Subcutaneous abdominal adipose tissue (tissue), 5 donors: ENCODE measurements at regions not wholly inside any gene's neighbourhood (a gene's known extent, or its start where the extent isn't known, plus 50 kb on each side); places are given as distances from the start of the nearest gene placed in this dataset.

Source experiments
- H3K27ac ChIP-seq: one replicate; pipeline ENCODE4 v1.7.0; 2013; ENCODE audit warnings: low read depth, mild to moderate bottlenecking, inconsistent platforms, low read length, moderate library complexity
- H3K27me3 ChIP-seq, 5 donors: one replicate each; pipeline ENCODE4 v1.7.0; 2013; ENCODE audit warnings: low read length in 5 of 5, inconsistent platforms in 1 of 5; ENCODE audit not compliant: control insufficient read depth in 5 of 5, insufficient read depth in 4 of 5
- H3K36me3 ChIP-seq, 5 donors: one replicate each; pipeline ENCODE4 v1.7.0; 2013; ENCODE audit warnings: low read length in 5 of 5; ENCODE audit not compliant: control insufficient read depth in 5 of 5, insufficient read depth in 5 of 5
- H3K4me1 ChIP-seq, 5 donors: one replicate each; pipeline ENCODE4 v1.7.0; 2013; ENCODE audit warnings: low read length in 5 of 5, mild to moderate bottlenecking in 3 of 5, moderate library complexity in 1 of 5; ENCODE audit not compliant: control insufficient read depth in 5 of 5, insufficient read depth in 5 of 5
- H3K4me3 ChIP-seq, 5 donors: one replicate each; pipeline ENCODE4 v1.7.0; 2013; ENCODE audit warnings: low read length in 5 of 5, low read depth in 1 of 5
- H3K9ac ChIP-seq, 5 donors: one replicate each; pipeline ENCODE4 v1.7.0; 2013; ENCODE audit warnings: low read length in 5 of 5, mild to moderate bottlenecking in 4 of 5, moderate library complexity in 3 of 5
- H3K9me3 ChIP-seq, 5 donors: one replicate each; pipeline ENCODE4 v1.7.0; 2013; ENCODE audit warnings: low read length in 5 of 5; ENCODE audit not compliant: control insufficient read depth in 5 of 5
- donor health status: healthy.
- donor health status: healthy.
- donor health status: healthy.
- donor health status: healthy.
- donor health status: healthy.

DNA sequence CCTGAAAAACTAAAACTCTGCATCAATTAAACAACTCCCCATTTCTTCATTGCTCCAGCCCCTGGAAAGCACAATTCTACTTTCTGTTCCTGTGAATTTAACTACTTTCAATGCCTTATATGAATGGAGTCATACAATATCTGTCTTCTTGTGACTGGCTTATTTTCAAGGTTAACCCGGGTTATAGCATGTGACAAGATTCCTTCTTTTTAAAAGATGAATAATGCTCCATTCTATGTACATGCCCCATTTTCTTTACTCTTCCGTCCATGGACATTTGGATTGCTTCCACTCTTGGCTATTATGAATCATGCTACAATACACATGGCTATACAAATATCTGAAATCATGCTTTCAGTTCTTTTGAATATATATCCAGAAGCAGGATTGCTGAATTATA lies 334.9 kb upstream of the ID4 start:
- no peaks in the 10 kb centered on the region for H3K27me3 ChIP-seq
- H3K9ac ChIP-seq: no peak overlapping the region

GRCh38 chr6:19515939-19516338 lies 321.2 kb upstream of the ID4 start:
- peaks cover 6 to 20% (median 14%) of the 10 kb centered on the region in 5 donors for H3K9me3 ChIP-seq
- H3K27me3 ChIP-seq: no peaks in the 10 kb centered on the region
- no peak overlapping the region for H3K27ac ChIP-seq
- H3K9ac ChIP-seq: no peak overlapping the region
- H3K36me3 ChIP-seq: no peaks in the 10 kb centered on the region
- H3K4me3 ChIP-seq: no peak overlapping the region
- H3K4me1 ChIP-seq: no peaks in the 10 kb centered on the region

More for the DNA sequence above, 334.9 kb upstream of the ID4 start:
- Histone ChIP-seq H3K4me3 (no peak overlapping the region), H3K4me1 (no peaks in the 10 kb centered on the region), H3K9me3 (peaks cover 0 to 20% (median 11%) of the 10 kb centered on the region in 5 donors), H3K27ac (no peak overlapping the region), H3K36me3 (no peaks in the 10 kb centered on the region)

DNA sequence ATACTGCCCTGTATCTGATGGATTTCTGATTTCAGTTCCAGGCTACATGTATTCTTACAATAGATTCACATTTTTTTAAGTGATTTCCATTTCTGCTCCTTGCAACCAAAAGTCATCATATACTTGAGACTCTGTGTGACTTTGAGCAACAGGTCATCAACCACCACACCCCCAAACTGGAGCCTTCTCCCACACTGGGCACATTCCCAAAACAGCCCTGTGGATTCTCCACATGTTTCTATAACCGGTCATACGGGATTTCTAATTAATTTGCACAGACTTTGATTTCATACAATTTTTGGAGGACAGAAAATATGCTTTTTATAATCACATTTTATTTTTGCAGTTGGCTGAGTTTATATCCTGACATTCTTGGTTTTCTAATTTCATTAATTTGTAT lies 317.2 kb upstream of the ID4 start:
- Histone ChIP-seq H3K36me3 (no peaks in the 10 kb centered on the region), H3K27ac (no peak overlapping the region), H3K9me3 (peaks cover 0 to 10% (median 4%) of the 10 kb centered on the region in 5 donors), H3K9ac (no peak overlapping the region), H3K27me3 (no peaks in the 10 kb centered on the region), H3K4me3 (no peak overlapping the region), H3K4me1 (peaks cover 0 to 9% (median 0%) of the 10 kb centered on the region in 5 donors)

- Histone ChIP-seq H3K4me3 (no peak overlapping the region), H3K9me3 (no peaks in the 10 kb centered on the region), H3K27ac (no peak overlapping the region), H3K27me3 (no peaks in the 10 kb centered on the region), H3K36me3 (no peaks in the 10 kb centered on the region), H3K4me1 (peaks cover 0 to 21% (median 0%) of the 10 kb centered on the region in 5 donors), H3K9ac (no peak overlapping the region)
Observed at GRCh38 chr6:19524366-19525186, 312.6 kb upstream of the ID4 start.

DNA sequence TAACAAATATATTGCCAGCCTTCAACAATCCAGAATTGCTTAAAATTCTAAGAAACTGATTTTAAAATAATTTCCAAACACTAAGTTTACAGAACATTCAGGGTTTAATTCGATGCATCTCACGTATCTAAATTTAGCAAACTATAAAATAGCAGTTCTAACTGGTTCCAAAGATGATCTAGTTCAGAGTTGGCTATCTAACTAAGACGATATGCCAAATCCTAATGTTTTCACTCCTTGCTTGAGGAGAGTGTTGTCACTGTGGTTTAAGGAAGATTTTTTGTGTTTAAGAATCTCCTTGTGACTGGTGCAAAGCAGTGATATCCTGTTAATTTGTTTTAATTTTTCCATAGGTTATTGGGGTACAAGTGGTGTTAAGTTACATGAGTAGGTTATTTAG lies 311.5 kb upstream of the ID4 start:
- H3K4me3 ChIP-seq: no peak overlapping the region
- H3K4me1 ChIP-seq: peaks cover 0 to 21% (median 0%) of the 10 kb centered on the region in 5 donors
- no peaks in the 10 kb centered on the region for H3K27me3 ChIP-seq
- H3K36me3 ChIP-seq: no peaks in the 10 kb centered on the region
- H3K9me3 ChIP-seq: no peaks in the 10 kb centered on the region
- H3K9ac ChIP-seq: no peak overlapping the region
- no peak overlapping the region for H3K27ac ChIP-seq

- Histone ChIP-seq H3K9me3 (peaks cover 0 to 2% (median 0%) of the 10 kb centered on the region in 5 donors), H3K36me3 (no peaks in the 10 kb centered on the region), H3K27ac (no peak overlapping the region), H3K4me3 (no peak overlapping the region), H3K9ac (no peak overlapping the region), H3K27me3 (no peaks in the 10 kb centered on the region), H3K4me1 (peaks cover 0 to 14% (median 0%) of the 10 kb centered on the region in 5 donors)
Observed at GRCh38 chr6:19530188-19530587, 307.0 kb upstream of the ID4 start.

DNA sequence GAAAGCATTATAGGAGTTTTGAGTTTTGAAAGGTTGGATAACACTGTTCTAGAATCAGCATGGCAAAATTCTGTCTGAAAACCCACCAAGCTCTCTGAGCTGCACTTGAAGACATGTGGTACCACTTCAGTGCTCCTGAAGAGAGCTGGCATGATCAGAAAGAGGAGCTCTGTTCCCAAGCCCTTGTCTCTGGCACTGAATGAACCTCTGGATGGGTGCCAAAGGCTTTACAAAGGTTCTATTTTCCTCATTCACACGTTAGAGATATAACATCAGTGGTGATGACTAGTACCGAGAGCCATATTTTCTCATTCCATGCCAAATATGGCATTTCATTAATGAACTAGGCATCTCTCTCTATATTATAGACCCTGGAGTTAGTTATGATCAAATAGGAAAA lies 301.8 kb upstream of the ID4 start:
- H3K27ac ChIP-seq: no peak overlapping the region
- H3K9me3 ChIP-seq: peaks cover 0 to 2% (median 0%) of the 10 kb centered on the region in 5 donors
- no peaks in the 10 kb centered on the region for H3K4me1 ChIP-seq
- H3K9ac ChIP-seq: no peak overlapping the region
- H3K36me3 ChIP-seq: no peaks in the 10 kb centered on the region
- no peak overlapping the region for H3K4me3 ChIP-seq
- no peaks in the 10 kb centered on the region for H3K27me3 ChIP-seq

GRCh38 chr6:19536838-19537237 lies 300.3 kb upstream of the ID4 start:
- H3K27me3 ChIP-seq: no peaks in the 10 kb centered on the region
- H3K27ac ChIP-seq: no peak overlapping the region
- H3K4me1 ChIP-seq: no peaks in the 10 kb centered on the region
- no peak overlapping the region for H3K4me3 ChIP-seq
- no peak overlapping the region for H3K9ac ChIP-seq
- no peaks in the 10 kb centered on the region for H3K9me3 ChIP-seq
- no peaks in the 10 kb centered on the region for H3K36me3 ChIP-seq

DNA sequence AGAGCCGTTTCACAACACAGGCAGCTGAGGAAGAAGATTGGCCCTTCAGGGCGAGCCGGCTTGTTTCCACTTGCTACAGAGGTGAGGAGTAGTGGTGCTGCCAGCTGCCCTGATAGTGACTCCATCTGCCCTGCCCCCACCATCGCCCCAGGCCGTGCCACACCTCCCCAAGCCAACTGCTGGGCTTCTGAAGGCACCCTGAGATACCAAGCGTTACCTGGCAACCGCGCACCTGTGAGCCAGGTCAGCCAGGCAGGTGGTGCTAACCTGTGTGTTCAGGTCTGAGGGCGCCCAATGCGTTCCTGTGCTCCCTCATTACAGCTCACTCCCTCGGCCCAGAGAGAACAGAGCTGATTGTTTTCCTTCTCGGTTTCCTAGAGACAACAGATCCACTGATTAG lies 299.1 kb upstream of the ID4 start:
- Histone ChIP-seq H3K36me3 (no peaks in the 10 kb centered on the region), H3K9me3 (no peaks in the 10 kb centered on the region), H3K27me3 (no peaks in the 10 kb centered on the region), H3K9ac (no peak overlapping the region), H3K4me1 (no peaks in the 10 kb centered on the region), H3K27ac (no peak overlapping the region), H3K4me3 (no peak overlapping the region)

- H3K4me3 ChIP-seq: no peak overlapping the region
- H3K9me3 ChIP-seq: no peaks in the 10 kb centered on the region
- H3K27me3 ChIP-seq: no peaks in the 10 kb centered on the region
- H3K36me3 ChIP-seq: no peaks in the 10 kb centered on the region
- no peak overlapping the region for H3K9ac ChIP-seq
- no peak overlapping the region for H3K27ac ChIP-seq
- H3K4me1 ChIP-seq: no peaks in the 10 kb centered on the region
Observed at GRCh38 chr6:19547507-19547906, 289.7 kb upstream of the ID4 start.
